Motor neuron (in vitro differentiated cells): ENCODE measurements at regions not wholly inside any gene's neighbourhood (a gene's known extent, or its start where the extent isn't known, plus 50 kb on each side); places are given as distances from the start of the nearest gene placed in this dataset.
"Not testable (repeated sequence)": the region's sequence is repeated elsewhere in the genome, so short reads cannot be mapped to it uniquely, and the experiment has no call there.

ENCODE experiments used
- ATAC-seq, 8 experiments: fragments of 200-7000 bp; cut with Tn5 transposase; replicated peaks in 6 of 8; 2 replicates each; pipeline ENCODE4 v1.8.0; 2021; ENCODE audit warnings: mild to moderate bottlenecking in 8 of 8, moderate library complexity in 8 of 8
- H3K27ac ChIP-seq, 2 donors: fragments of 250-450 bp; sonication (Bioruptor Pico); 2 replicates each; pipeline ENCODE4 v1.9.0; 2021; ENCODE audit warnings: antibody characterized with exemption in 2 of 2, mild to moderate bottlenecking in 2 of 2, moderate library complexity in 1 of 2
- H3K4me1 ChIP-seq, 2 donors: fragments of 250-450 bp; sonication (Bioruptor Pico); replicated peaks in 1 of 2; 2 replicates each; pipeline ENCODE4 v1.6.1; 2021; ENCODE audit warnings: antibody characterized with exemption in 2 of 2, mild to moderate bottlenecking in 2 of 2, moderate library complexity in 1 of 2
- H3K4me3 ChIP-seq, 5 donors: fragments of 250-450 bp; sonication (Bioruptor Pico); 2 replicates each; pipeline ENCODE4 v1.9.0; 2021; ENCODE audit warnings: antibody characterized with exemption in 5 of 5, mild to moderate bottlenecking in 5 of 5, moderate library complexity in 4 of 5
- WGBS, 10 experiments: fragments of 450-650 bp; shearing (Covaris generic); methylation state at CpG; one replicate each; pipeline ENCODE4 v1.0.0; 2022; 5-methylcytosine and 5-hydroxymethylcytosine counted together
- in situ Hi-C, 9 experiments: fragments of 400-800 bp; cut with MboI; loops; one replicate each; pipeline ENCODE4 v1.15.0; 2021; ENCODE audit warnings: low sequenced_read_pairs in 9 of 9, low pct_unique_long_range_greater_than_20kb in 2 of 9; ENCODE audit not compliant: unreplicated experiment in 9 of 9

DNA sequence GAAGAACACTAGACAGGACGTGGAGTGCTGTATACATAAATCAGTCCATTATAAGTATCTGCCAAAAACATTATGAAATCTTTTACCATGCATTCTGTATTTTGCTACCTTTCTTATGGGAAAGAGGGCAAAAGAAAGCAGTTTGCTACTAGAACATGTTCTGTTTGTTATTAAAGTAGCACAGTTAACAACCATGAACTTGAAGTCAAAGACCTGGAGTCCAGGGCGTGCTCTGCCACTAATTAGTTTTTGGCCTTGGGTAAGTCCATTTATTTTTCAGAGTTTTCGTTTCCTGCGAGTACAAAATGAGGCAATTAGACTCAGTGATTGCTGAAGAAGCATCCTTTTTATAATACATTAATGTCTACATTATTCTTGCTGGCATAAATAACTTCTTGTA is 143.3 kb upstream of the AGTR1 start:
- in situ Hi-C loops = no loop called here
- 12 to 92% (median 71%) methylated on average over 1 to 4 of the region's 4 CpGs; no CpG with 5 or more reads in 1 of the 10 experiments for WGBS, 10 experiments
- no peak overlapping the region for H3K4me3 ChIP-seq
- no peak for ATAC-seq
- no peaks in the 10 kb centered on the region for H3K4me1 ChIP-seq
- no peak overlapping the region for H3K27ac ChIP-seq

DNA sequence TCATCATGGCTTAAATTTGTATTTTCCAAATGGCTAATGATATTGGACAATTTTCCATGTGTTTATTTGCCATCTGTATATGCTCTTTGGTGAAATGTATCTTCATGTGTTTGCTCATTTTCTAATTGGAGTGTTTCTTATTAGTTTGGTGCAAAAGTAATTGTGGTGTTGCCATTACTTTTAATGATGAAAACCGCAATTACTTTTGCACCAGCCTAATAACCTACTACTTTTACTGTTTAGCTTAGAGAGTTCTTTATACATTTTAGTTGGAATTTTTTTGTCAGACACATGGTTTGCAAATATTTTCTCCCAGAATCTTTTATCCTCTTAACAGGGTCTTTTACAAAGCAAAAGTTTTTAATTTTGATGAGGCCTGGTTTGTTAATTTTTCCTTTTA is 141.0 kb upstream of the AGTR1 start:
- H3K4me1 ChIP-seq = no peaks in the 10 kb centered on the region
- H3K4me3 ChIP-seq = no peak overlapping the region
- in situ Hi-C loops = no loop called here
- no peak overlapping the region for H3K27ac ChIP-seq
- WGBS, 10 experiments = 75 to 100% (median 88%) methylated on average over 1 of the region's 1 CpG; no CpG with 5 or more reads in 1 of the 10 experiments
- no peak for ATAC-seq

DNA sequence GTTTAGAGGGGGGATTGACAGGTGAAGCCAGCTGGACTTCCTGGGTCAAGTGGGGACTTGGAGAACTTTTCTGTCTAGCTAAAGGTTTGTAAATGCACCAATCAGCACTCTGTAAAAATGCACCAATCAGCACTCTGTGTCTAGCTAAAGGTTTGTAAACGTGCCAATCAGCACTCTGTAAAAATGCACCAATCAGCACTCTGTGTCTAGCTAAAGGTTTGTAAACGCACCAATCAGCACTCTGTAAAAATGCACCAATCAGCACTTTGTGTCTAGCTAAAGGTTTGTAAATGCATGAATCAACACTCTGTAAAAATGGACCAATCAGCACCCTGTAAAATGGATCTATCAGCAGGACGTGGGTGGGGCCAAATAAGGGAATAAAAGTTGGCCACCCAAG is 120.1 kb upstream of the AGTR1 start:
- H3K4me3 ChIP-seq, in situ Hi-C loops, ATAC-seq, H3K4me1 ChIP-seq, H3K27ac ChIP-seq: not testable (repeated sequence)
- 0 to 90% (median 80%) methylated on average over 1 to 3 of the region's 3 CpGs; no CpG with 5 or more reads in 5 of the 10 experiments for WGBS, 10 experiments

DNA sequence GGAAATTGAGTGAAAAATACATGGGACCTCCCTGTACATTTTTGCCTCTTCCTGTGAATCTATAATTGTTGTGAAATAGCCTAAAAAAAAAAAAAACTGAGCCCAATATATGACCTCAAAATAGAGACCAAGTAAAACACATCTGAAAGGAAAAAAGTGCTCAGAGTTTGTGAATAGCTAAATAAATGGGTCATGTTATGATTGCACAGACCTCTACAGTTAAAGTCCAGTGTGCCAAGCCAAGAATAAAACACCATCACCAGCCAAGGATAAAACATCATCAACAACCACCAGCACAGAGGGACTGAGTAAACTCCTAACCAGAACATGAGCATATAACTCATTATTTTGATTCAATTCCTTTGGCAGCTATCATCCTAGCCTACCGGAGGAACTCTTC is 115.6 kb upstream of the AGTR1 start:
- in situ Hi-C loops = no loop called here
- ATAC-seq = no peak
- WGBS, 10 experiments = 0 to 100% (median 67%) methylated on average over 1 of the region's 1 CpG; no CpG with 5 or more reads in 3 of the 10 experiments
- Histone ChIP-seq H3K4me1 (no peaks in the 10 kb centered on the region), H3K4me3 (no peak overlapping the region), H3K27ac (no peak overlapping the region)

DNA sequence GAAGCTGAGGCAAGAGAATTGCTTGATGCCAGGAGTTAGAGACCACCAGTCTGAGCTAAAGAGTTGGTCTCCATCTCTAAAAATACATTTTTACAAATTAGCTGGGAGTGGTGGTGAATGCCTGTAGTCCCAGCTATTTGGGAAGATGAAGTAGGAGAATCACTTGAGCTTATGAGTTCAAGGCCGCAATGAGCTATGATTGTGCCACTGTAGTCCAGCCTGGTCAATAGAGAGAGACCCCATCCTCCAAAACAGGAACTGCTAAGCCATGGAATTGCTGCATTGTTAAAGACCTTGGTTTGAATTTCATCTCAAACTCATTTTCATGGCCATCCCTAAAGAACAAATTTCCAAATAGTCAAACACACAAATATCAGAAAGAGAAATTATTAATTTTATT is 113.9 kb upstream of the AGTR1 start:
- Histone ChIP-seq H3K4me1 (no peaks in the 10 kb centered on the region), H3K4me3 (no peak overlapping the region), H3K27ac (no peak overlapping the region)
- 100% methylated on average over 1 of the region's 1 CpG; no CpG with 5 or more reads in 5 of the 10 experiments for WGBS, 10 experiments
- in situ Hi-C loops = no loop called here
- ATAC-seq = no peak

DNA sequence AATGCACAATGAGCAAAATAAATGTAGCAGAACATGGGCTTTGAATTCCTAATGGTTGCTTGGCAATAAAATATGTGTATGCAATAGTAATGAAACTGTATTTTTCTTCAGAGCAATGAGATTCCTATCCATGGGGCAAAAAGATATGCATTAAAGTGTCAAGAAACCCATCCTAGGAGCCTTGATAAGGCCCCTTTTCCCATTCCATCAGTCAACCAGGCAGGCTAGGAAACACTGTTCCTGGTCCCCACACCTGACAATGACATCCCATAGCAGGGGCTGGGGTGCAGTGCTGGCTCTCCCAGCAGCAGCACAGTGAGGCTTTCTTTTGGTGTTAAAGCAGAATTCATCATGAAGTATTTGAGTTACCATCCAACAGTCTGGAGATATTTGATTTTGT is 113.3 kb upstream of the AGTR1 start:
- in situ Hi-C loops = no loop called here
- Histone ChIP-seq H3K4me3 (no peak overlapping the region), H3K27ac (no peak overlapping the region), H3K4me1 (no peaks in the 10 kb centered on the region)
- ATAC-seq = no peak

DNA sequence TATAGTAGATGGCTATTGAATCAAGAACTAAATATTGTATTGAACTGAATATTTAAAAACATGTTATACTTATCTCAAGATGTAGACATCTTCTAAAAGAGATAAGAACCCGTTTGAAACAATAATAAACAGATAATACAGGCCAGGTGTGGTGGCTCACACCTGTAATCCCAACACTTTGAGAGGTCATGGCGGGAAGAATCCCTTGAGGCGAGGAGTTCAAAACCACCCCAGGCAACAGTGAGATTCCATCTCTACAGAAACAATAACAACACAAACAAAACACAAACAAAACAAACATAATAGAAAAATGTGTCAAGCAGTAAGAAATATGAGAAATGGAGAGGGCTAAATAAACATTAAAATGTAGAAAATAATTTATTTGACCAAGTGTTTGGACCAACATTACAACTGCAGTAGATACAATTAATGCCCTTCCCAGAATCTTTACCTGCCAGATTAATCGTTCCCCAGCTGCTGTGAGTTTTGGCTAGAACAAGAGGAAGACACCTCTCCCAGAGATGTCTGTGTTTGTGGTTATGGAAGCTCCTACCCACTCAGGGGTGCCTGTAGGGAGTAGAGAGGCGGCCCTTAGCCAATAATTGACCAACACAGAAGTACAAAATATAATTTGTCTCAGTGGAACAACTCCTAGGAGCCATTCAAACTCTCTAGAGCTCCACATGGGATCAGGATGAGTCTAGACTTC is 111.9 kb upstream of the AGTR1 start:
- 34 to 93% (median 65%) methylated on average over 1 to 5 of the region's 5 CpGs for WGBS, 10 experiments
- Histone ChIP-seq H3K4me3 (no peak overlapping the region), H3K27ac (no peak overlapping the region), H3K4me1 (no peaks in the 10 kb centered on the region)
- no peak for ATAC-seq
- in situ Hi-C loops = no loop called here

DNA sequence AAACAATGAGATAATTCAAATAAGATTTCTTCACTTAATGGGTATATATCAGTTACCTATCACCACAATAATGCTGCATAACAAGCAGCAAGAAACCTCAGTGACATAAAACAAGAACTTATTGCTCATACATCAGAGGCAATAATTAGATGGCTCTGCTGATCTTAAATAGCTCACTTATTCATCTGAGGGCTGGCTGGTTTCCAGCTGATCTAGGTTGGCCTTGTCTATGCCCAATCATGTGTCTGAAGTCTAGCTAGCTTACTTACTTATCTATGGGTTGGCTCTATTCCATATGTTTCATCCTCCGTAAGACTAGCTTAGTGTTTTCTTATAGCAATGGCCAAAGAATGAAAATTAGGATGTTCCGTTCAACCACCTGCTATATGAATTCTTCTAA is 109.4 kb upstream of the AGTR1 start:
- Histone ChIP-seq H3K4me3 (no peak overlapping the region), H3K4me1 (no peaks in the 10 kb centered on the region), H3K27ac (no peak overlapping the region)
- WGBS, 10 experiments = 79 to 100% (median 100%) methylated on average over 1 to 2 of the region's 2 CpGs; no CpG with 5 or more reads in 1 of the 10 experiments
- ATAC-seq = no peak
- in situ Hi-C loops = no loop called here

DNA sequence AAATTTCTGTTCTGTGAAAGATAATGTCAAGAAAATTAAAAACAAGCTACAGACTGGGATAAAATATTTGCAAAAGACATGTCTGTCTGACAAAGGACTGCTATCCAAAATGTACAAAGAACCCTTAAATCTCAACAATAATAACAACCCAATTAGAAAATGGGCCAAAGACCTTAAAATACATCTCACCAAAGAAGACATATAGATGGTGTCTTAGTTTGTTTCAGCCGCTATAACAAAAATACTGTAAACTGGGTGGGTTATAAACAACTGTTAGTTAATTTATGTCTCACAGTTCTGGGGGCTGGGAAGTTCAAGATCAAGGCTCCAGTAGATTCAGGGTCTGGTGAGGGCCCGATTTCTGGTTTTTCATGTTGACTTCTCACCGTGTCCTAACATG is 106.2 kb upstream of the AGTR1 start:
- no peak for ATAC-seq
- H3K4me3 ChIP-seq = no peak overlapping the region
- in situ Hi-C loops = no loop called here
- 73 to 100% (median 92%) methylated on average over 1 to 3 of the region's 3 CpGs; no CpG with 5 or more reads in 1 of the 10 experiments for WGBS, 10 experiments
- H3K27ac ChIP-seq = no peak overlapping the region
- no peaks in the 10 kb centered on the region for H3K4me1 ChIP-seq

DNA sequence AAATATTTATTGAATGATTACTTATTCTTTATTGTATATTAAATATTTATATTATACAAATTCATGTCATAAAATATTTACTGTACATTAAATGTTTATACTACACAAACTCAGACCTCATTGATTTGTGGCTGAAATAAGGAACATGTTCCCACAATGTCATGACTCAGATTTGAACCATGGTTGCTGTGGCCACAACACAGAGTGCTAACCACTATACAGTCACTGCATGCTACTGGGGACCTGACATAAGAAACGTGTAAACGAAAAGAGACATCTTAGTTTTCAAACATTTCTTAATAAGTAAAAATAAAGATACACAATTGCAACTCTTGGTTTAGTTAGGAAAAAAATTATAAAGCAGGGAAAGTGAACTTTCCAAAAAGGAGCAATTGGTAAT is 99.1 kb upstream of the AGTR1 start:
- H3K4me3 ChIP-seq = no peak overlapping the region
- WGBS, 10 experiments = 83 to 100% (median 100%) methylated on average over 1 to 2 of the region's 2 CpGs; no CpG with 5 or more reads in 1 of the 10 experiments
- in situ Hi-C loops = no loop called here
- H3K4me1 ChIP-seq = no peaks in the 10 kb centered on the region
- no peak for ATAC-seq
- no peak overlapping the region for H3K27ac ChIP-seq

DNA sequence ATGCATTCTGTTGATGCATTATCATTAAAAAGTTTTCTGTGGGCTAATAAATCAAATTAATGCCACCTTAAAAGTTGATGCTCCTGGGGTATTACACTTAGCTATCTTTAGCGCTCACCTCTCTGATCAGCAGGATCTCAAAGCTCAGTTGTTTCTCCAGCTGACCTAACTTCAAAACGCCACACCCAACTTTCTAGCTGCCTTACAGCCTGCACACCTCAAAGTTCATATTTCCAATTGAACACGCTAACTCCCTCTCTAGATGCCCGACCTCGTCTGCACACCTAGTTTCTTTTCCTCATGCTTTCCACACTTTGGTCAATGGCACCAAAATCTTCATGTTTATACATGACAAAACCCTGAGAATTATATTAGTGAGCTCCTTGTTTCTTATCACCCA is 98.2 kb upstream of the AGTR1 start:
- Histone ChIP-seq H3K27ac (no peak overlapping the region), H3K4me1 (no peaks in the 10 kb centered on the region), H3K4me3 (no peak overlapping the region)
- ATAC-seq = no peak
- in situ Hi-C loops = no loop called here
- 61 to 100% (median 83%) methylated on average over 1 to 4 of the region's 5 CpGs; no CpG with 5 or more reads in 2 of the 10 experiments for WGBS, 10 experiments

DNA sequence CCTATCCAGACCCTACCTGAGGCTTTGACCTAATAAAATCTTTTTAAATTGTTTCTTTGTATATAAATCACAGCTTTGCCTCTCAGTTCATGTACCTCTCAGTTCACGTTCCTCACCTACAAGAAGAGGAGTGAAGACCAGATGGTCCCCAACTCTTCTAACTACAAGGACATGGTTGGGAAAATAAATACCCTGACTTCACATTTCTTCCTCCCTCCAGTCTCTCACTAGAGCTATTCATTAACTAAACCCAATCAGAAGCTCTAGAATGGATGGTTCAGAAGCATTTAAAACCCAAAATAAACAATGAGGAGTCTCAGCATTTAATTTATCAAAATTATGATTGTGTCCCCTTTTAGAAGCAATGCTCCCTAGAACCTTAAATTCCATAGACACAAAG is 97.3 kb upstream of the AGTR1 start:
- no peak overlapping the region for H3K27ac ChIP-seq
- in situ Hi-C loops = no loop called here
- H3K4me1 ChIP-seq = no peaks in the 10 kb centered on the region
- ATAC-seq = no peak
- H3K4me3 ChIP-seq = no peak overlapping the region
- WGBS, 10 experiments = 13 to 100% (median 80%) methylated on average over 1 of the region's 1 CpG; no CpG with 5 or more reads in 5 of the 10 experiments

DNA sequence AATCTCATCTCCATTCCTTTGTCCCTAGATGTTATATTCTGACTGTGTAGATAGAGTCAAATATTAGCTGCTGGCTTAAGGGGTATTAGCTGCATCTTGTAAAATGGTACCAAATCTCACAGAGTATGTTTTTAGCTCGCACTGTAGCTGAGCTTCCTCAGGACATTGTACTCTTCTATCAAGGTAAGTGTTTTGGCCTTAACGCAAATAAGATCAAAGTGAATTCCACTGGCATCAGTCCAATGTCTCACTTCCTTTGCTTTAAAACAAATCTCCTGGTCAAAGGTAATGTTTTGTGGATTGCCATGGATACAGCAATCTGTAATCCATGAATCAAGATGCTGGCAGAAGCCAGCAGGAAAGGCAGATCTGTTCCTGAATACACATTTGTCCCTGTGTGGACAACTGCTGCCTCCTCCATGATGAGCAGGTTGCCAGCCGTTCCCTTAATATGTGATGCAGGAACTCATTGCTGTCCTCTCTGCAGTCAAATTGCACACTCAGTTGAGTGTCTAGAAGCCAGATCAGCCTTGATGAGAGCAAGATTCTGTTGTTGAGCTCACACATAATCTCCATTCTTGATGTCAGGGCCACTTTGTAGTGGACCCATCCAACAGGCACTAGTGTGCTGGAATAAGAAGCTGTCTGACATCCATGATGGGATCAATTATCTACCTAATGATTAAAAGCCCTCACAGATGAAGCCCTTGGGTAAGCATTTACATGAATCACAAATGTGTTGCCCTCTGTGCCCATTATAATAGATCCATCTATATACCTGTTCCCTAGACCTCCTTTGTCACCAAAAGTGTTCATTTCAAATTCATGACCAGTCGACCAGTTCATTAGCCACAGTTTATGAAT is 96.6 kb upstream of the AGTR1 start:
- H3K4me1 ChIP-seq = no peaks in the 10 kb centered on the region
- 28 to 90% (median 74%) methylated on average over 1 to 4 of the region's 4 CpGs for WGBS, 10 experiments
- ATAC-seq = no peak
- in situ Hi-C loops = no loop called here
- no peak overlapping the region for H3K4me3 ChIP-seq
- H3K27ac ChIP-seq = no peak overlapping the region
